Neural crest cell (in vitro differentiated cells): ENCODE measurements at regions not wholly inside any gene's neighbourhood (a gene's known extent, or its start where the extent isn't known, plus 50 kb on each side); places are given as distances from the start of the nearest gene placed in this dataset.
A peak's percentile ranks its signal among the peaks of the same experiment; 100 is the strongest.

Experiments
- DNase-seq: peaks from one replicate; pipeline ENCODE4 v3.0.0; 2021; ENCODE audit warnings: low read depth, mixed read lengths, low spot score
- H3K27ac Mint-ChIP-seq: one replicate; pipeline ENCODE4 v1.8.0; 2021; ENCODE audit warnings: mild to moderate bottlenecking, mixed read lengths; ENCODE audit not compliant: unreplicated experiment
- H3K27me3 Mint-ChIP-seq: 2 replicates; pipeline ENCODE4 v1.8.0; 2021; ENCODE audit warnings: low read depth, mild to moderate bottlenecking, mixed read lengths
- H3K36me3 Mint-ChIP-seq: 2 replicates; pipeline ENCODE4 v1.8.0; 2021; ENCODE audit warnings: low read depth, mild to moderate bottlenecking, mixed read lengths
- H3K4me1 Mint-ChIP-seq: 2 replicates; pipeline ENCODE4 v1.8.0; 2021; ENCODE audit warnings: mixed read lengths
- H3K4me3 Mint-ChIP-seq: one replicate; pipeline ENCODE4 v1.8.0; 2021; ENCODE audit warnings: mild to moderate bottlenecking, mixed read lengths
- H3K9me3 Mint-ChIP-seq: 2 replicates; pipeline ENCODE4 v1.8.0; 2021; ENCODE audit warnings: mixed read lengths
- CTCF ChIP-seq: fragments of 200-600 bp; sonication (generic); conservative IDR thresholded peaks from 2 replicates; pipeline ENCODE4 v1.5.0; 2021; ENCODE audit warnings: antibody characterized with exemption, mild to moderate bottlenecking

GRCh38 chr10:78160591-78160990 is 126.9 kb downstream of the RPS24 start:
- H3K4me3 Mint-ChIP-seq = no peak overlapping the region
- no peaks in the 10 kb centered on the region for H3K36me3 Mint-ChIP-seq
- H3K9me3 Mint-ChIP-seq = no peaks in the 10 kb centered on the region
- no peak overlapping the region for H3K27ac Mint-ChIP-seq
- no peak for TF ChIP-seq CTCF
- H3K4me1 Mint-ChIP-seq = peaks cover 17% of the 10 kb centered on the region
- no peak for DNase-seq
- H3K27me3 Mint-ChIP-seq = no peaks in the 10 kb centered on the region

GRCh38 chr10:78162853-78163252 is 129.2 kb downstream of the RPS24 start:
- DNase-seq = no peak
- no peaks in the 10 kb centered on the region for H3K9me3 Mint-ChIP-seq

GRCh38 chr10:78164702-78165101 is 131.0 kb downstream of the RPS24 start:
- Mint-ChIP-seq H3K4me3 (no peak overlapping the region), H3K27me3 (no peaks in the 10 kb centered on the region), H3K36me3 (no peaks in the 10 kb centered on the region), H3K27ac (no peak overlapping the region), H3K9me3 (no peaks in the 10 kb centered on the region), H3K4me1 (peaks cover 21% of the 10 kb centered on the region)
- no peak for DNase-seq
- no peak for TF ChIP-seq CTCF

More at GRCh38 chr10:78162853-78163252, 129.2 kb downstream of the RPS24 start:
- Mint-ChIP-seq H3K4me1 (peaks cover 21% of the 10 kb centered on the region), H3K27me3 (no peaks in the 10 kb centered on the region), H3K36me3 (no peaks in the 10 kb centered on the region), H3K27ac (no peak overlapping the region), H3K4me3 (no peak overlapping the region)
- no peak for TF ChIP-seq CTCF

GRCh38 chr10:78165172-78165571 is 131.5 kb downstream of the RPS24 start:
- H3K27me3 Mint-ChIP-seq = no peaks in the 10 kb centered on the region
- H3K9me3 Mint-ChIP-seq = no peaks in the 10 kb centered on the region
- no peak for TF ChIP-seq CTCF
- DNase-seq = no peak
- no peak overlapping the region for H3K4me3 Mint-ChIP-seq
- H3K4me1 Mint-ChIP-seq = peaks cover 17% of the 10 kb centered on the region
- no peak overlapping the region for H3K27ac Mint-ChIP-seq
- H3K36me3 Mint-ChIP-seq = no peaks in the 10 kb centered on the region

GRCh38 chr10:78165617-78166016 is 132.0 kb downstream of the RPS24 start:
- DNase-seq = no peak
- Mint-ChIP-seq H3K4me3 (no peak overlapping the region), H3K9me3 (no peaks in the 10 kb centered on the region), H3K36me3 (no peaks in the 10 kb centered on the region), H3K27ac (no peak overlapping the region), H3K27me3 (no peaks in the 10 kb centered on the region), H3K4me1 (peaks cover 17% of the 10 kb centered on the region)
- TF ChIP-seq CTCF = peak; percentile 32

GRCh38 chr10:78166261-78166660 is 132.6 kb downstream of the RPS24 start:
- H3K4me3 Mint-ChIP-seq = no peak overlapping the region
- no peak overlapping the region for H3K27ac Mint-ChIP-seq
- H3K4me1 Mint-ChIP-seq = peaks cover 12% of the 10 kb centered on the region
- no peaks in the 10 kb centered on the region for H3K36me3 Mint-ChIP-seq
- no peak for DNase-seq
- no peaks in the 10 kb centered on the region for H3K27me3 Mint-ChIP-seq
- no peaks in the 10 kb centered on the region for H3K9me3 Mint-ChIP-seq
- no peak for TF ChIP-seq CTCF
